H1 (cell line): ENCODE measurements at regions not wholly inside any gene's neighbourhood (a gene's known extent, or its start where the extent isn't known, plus 50 kb on each side); places are given as distances from the start of the nearest gene placed in this dataset.

Experiments
- ASH2L ChIP-seq: fragments of 200-600, 300-600 bp; sonication (generic); IDR thresholded peaks from one replicate; pipeline ENCODE4 v1.7.1; 2017; ENCODE audit warnings: low read length
- CBX8 ChIP-seq: fragments of 300-800, 300-1000 bp; sonication (generic); IDR thresholded peaks from 2 replicates; pipeline ENCODE4 v1.7.1; 2016; ENCODE audit warnings: low read depth, low read length, borderline replicate concordance
- CREB1 ChIP-seq: IDR thresholded peaks from 2 replicates; pipeline ENCODE4 v1.6.1; 2012; ENCODE audit warnings: inconsistent platforms
- FOSL1 ChIP-seq: IDR thresholded peaks from 2 replicates; pipeline ENCODE4 v1.6.1; 2011; ENCODE audit warnings: mild to moderate bottlenecking, low read depth, low read length, moderate library complexity; ENCODE audit not compliant: insufficient read depth
- NRF1 ChIP-seq: IDR thresholded peaks from 2 replicates; pipeline ENCODE4 v1.6.1; 2011; ENCODE audit warnings: mild to moderate bottlenecking, low read depth, low read length, improper control_type of control experiment
- POLR2AphosphoS5 ChIP-seq: IDR thresholded peaks from 2 replicates; pipeline ENCODE4 v1.6.1; 2011; ENCODE audit warnings: low read depth, low read length
- RAD21 ChIP-seq, 2 experiments: IDR thresholded peaks in 1 of 2; conservative IDR thresholded peaks in 1 of 2; 2 replicates each; pipeline ENCODE4 v1.6.1; 2011; ENCODE audit warnings: low read depth in 2 of 2, low read length in 2 of 2, improper control_type of control experiment in 1 of 2, inconsistent platforms in 1 of 2, mild to moderate bottlenecking in 1 of 2, moderate library complexity in 1 of 2
- RXRA ChIP-seq: IDR thresholded peaks from 2 replicates; pipeline ENCODE4 v1.6.1; 2011; ENCODE audit warnings: low read depth, mild to moderate bottlenecking, low read length, moderate library complexity; ENCODE audit not compliant: insufficient read depth
- SP2 ChIP-seq: IDR thresholded peaks from 2 replicates; pipeline ENCODE4 v1.6.1; 2012; ENCODE audit warnings: mild to moderate bottlenecking, low read length, inconsistent platforms
- TAF1 ChIP-seq: IDR thresholded peaks from 2 replicates; pipeline ENCODE4 v1.6.1; 2011; ENCODE audit warnings: mild to moderate bottlenecking, low read depth, low read length
- TBP ChIP-seq: IDR thresholded peaks from 2 replicates; pipeline ENCODE4 v1.6.1; 2011; ENCODE audit warnings: low read depth, low read length, improper control_type of control experiment

DNA sequence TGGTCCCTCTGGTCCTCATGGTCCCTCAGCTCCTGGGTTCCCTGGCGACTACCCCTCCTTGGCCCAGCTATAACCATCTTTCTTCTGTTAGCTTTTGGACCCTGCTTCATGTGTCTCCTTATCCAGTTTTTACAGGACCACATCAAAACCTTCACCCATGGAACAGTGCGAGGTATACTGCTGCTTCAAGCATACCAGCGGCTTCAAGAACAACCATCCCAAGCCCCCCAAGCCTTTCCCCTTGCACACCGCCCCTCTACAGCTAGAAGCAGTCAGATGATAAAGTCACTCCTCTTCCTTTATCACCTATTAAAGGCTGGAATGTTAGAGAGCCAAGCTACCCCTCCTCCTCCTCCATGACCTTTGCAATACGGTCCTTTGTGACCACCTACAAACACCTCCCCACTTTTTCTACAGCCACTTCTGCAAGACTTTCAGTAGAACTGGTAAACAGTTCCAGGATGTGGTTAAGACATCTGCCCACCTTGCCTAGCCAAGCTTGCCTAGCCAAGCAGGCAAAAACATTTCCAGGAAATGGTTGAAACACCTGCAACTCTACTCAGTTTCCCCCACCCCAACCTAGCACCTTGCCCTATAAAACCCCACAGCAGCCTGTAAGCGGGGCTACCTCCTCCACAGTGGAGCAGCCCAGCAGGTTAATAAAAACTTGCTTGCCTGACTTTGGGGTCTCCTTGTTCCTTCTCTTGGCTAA is 125.7 kb downstream of the ZC4H2 start (continued):
- TF ChIP-seq RAD21 (IDR thresholded peaks at IDR 0.05 in 1 of 2, conservative IDR thresholded peaks at IDR 0.05 in 1 of 2; ENCODE audit: low read depth in 2 of 2, low read length in 2 of 2) = no peak
- TF ChIP-seq ASH2L = no peak
- TF ChIP-seq NRF1 = no peak
- TF ChIP-seq TAF1 = no peak
- TF ChIP-seq TBP = no peak
- no peak for TF ChIP-seq CREB1
- no peak for TF ChIP-seq CBX8
- no peak for TF ChIP-seq FOSL1
- no peak for TF ChIP-seq POLR2AphosphoS5
- no peak for TF ChIP-seq RXRA
- no peak for TF ChIP-seq SP2
